Right lobe of liver (tissue), 6 donors: ENCODE measurements at regions not wholly inside any gene's neighbourhood (a gene's known extent, or its start where the extent isn't known, plus 50 kb on each side); places are given as distances from the start of the nearest gene placed in this dataset.

Experiments used
- ATAC-seq, 4 donors: fragments of 200-7000 bp; cut with Tn5 transposase; one replicate each; pipeline ENCODE4 v1.9.1; 2020; ENCODE audit warnings: mild to moderate bottlenecking in 4 of 4, moderate library complexity in 4 of 4
- DNase-seq, 3 donors: peaks; one replicate each; pipeline ENCODE4 v3.0.0-alpha.2; 2020
- H3K27ac ChIP-seq, 3 donors: fragments of 200-600 bp; one replicate each; pipeline ENCODE4 v1.8.0; 2022
- H3K27me3 ChIP-seq, 2 donors: fragments of 200-600 bp; one replicate each; pipeline ENCODE4 v1.8.0; 2022
- H3K36me3 ChIP-seq, 4 donors: fragments of 200-600 bp; sonication (generic) in 1 of 4; one replicate each; pipeline versions ENCODE4 v1.5.1 to v1.8.0; 2017 to 2022; ENCODE audit warnings: control low read depth in 1 of 4
- H3K4me1 ChIP-seq, 4 donors: fragments of 200-600 bp; sonication (generic) in 1 of 4; one replicate each; pipeline versions ENCODE4 v1.5.1 to v1.8.0; 2017 to 2022; ENCODE audit warnings: control low read depth in 1 of 4
- H3K4me3 ChIP-seq, 3 donors: fragments of 200-600 bp; one replicate each; pipeline ENCODE4 v1.8.0; 2022
- H3K9me3 ChIP-seq, 4 donors: fragments of 200-600 bp; sonication (generic) in 1 of 4; one replicate each; pipeline versions ENCODE4 v1.5.1 to v1.8.0; 2017 to 2022; ENCODE audit warnings: control low read depth in 1 of 4
- CTCF ChIP-seq, 4 donors: fragments of 200-600 bp in 3 of 4; fragments of 450-650 bp in 1 of 4; IDR thresholded peaks; one replicate each; pipeline versions ENCODE4 v1.5.1 to v1.8.0; 2016 to 2022; ENCODE audit warnings: antibody characterized with exemption in 4 of 4, mild to moderate bottlenecking in 2 of 4
- POLR2A ChIP-seq: fragments of 450-650 bp; IDR thresholded peaks from one replicate; pipeline ENCODE4 v1.6.1; 2017; ENCODE audit warnings: antibody characterized with exemption, mild to moderate bottlenecking
- WGBS: methylation state at CpG from one replicate; pipeline ENCODE4 v1.1.6; 2018; ENCODE audit warnings: low coverage, low lambda C conversion rate; ENCODE audit not compliant: insufficient coverage; ENCODE audit errors: missing lambda C conversion rate; 5-methylcytosine and 5-hydroxymethylcytosine counted together
- intact Hi-C, 2 donors: fragments of 100-400 bp; cut with DNase I; formaldehyde crosslinking; loops; one replicate each; pipeline versions ENCODE4 v1.11.2 to v1.14.1; 2022
- donor health status: DM: no; HTN: yes; CAD: no.
- donor health status: DM: no; HTN: no; CAD: no.
- donor health status: DM: no; HTN: no; CAD: no.
- donor health status: DM: no; HTN: yes; CAD: no.
- donor health status: DM: no; HTN: yes; CAD: no.

- intact Hi-C loops = no loop called here
- 39% methylated on average over 6 of the region's 6 CpGs for WGBS
- no peak overlapping the region for H3K27ac ChIP-seq
- H3K4me3 ChIP-seq = no peak overlapping the region
- DNase-seq (no peak), ATAC-seq (no peak)
- H3K9me3 ChIP-seq = no peaks in the 10 kb centered on the region
- no peaks in the 10 kb centered on the region for H3K4me1 ChIP-seq
- no peaks in the 10 kb centered on the region for H3K27me3 ChIP-seq
- TF ChIP-seq CTCF (IDR thresholded peaks at IDR 0.05) (no peak), POLR2A (no peak)
- no peaks in the 10 kb centered on the region for H3K36me3 ChIP-seq
Measured at GRCh38 chr4:182056866-182057265, 186.3 kb upstream of the TENM3 start.

GRCh38 chr4:182062458-182062857 lies 180.7 kb upstream of the TENM3 start:
- DNase-seq = no peak
- TF ChIP-seq CTCF (IDR thresholded peaks at IDR 0.05) = no peak
- intact Hi-C loops = no loop called here
- no peak overlapping the region for H3K27ac ChIP-seq
- no peaks in the 10 kb centered on the region for H3K4me1 ChIP-seq
- no peak for ATAC-seq
- H3K36me3 ChIP-seq = no peaks in the 10 kb centered on the region
- 54% methylated on average over 3 of the region's 3 CpGs for WGBS
- H3K9me3 ChIP-seq = no peaks in the 10 kb centered on the region
- H3K4me3 ChIP-seq = no peak overlapping the region
- H3K27me3 ChIP-seq = no peaks in the 10 kb centered on the region

- intact Hi-C loops = no loop called here
- no peaks in the 10 kb centered on the region for H3K36me3 ChIP-seq
- no peak for DNase-seq
- no peak for ATAC-seq
- no peak overlapping the region for H3K4me3 ChIP-seq
- H3K4me1 ChIP-seq = no peaks in the 10 kb centered on the region
- H3K27me3 ChIP-seq = no peaks in the 10 kb centered on the region
- TF ChIP-seq CTCF (IDR thresholded peaks at IDR 0.05) = no peak
- no peak for TF ChIP-seq POLR2A
- H3K27ac ChIP-seq = no peak overlapping the region
- H3K9me3 ChIP-seq = no peaks in the 10 kb centered on the region
Measured at GRCh38 chr4:182062936-182063335, 180.3 kb upstream of the TENM3 start.

GRCh38 chr4:182063651-182064050 lies 179.6 kb upstream of the TENM3 start:
- Histone ChIP-seq H3K36me3 (no peaks in the 10 kb centered on the region), H3K4me3 (no peak overlapping the region), H3K27me3 (no peaks in the 10 kb centered on the region), H3K4me1 (no peaks in the 10 kb centered on the region), H3K27ac (no peak overlapping the region), H3K9me3 (no peaks in the 10 kb centered on the region)
- WGBS = 56% methylated on average over 2 of the region's 2 CpGs
- no peak for DNase-seq
- TF ChIP-seq POLR2A = no peak
- no peak for TF ChIP-seq CTCF (IDR thresholded peaks at IDR 0.05)
- no peak for ATAC-seq
- intact Hi-C loops = no loop called here

GRCh38 chr4:182065255-182065654 lies 177.9 kb upstream of the TENM3 start:
- intact Hi-C loops = no loop called here
- Histone ChIP-seq H3K9me3 (no peaks in the 10 kb centered on the region), H3K27me3 (no peaks in the 10 kb centered on the region), H3K36me3 (no peaks in the 10 kb centered on the region), H3K4me3 (no peak overlapping the region), H3K27ac (no peak overlapping the region), H3K4me1 (no peaks in the 10 kb centered on the region)
- ATAC-seq = no peak
- 56% methylated on average over 13 of the region's 17 CpGs for WGBS
- TF ChIP-seq CTCF (IDR thresholded peaks at IDR 0.05) (no peak), POLR2A (no peak)
- DNase-seq = no peak
